LNCAP (cell line): ENCODE measurements at regions not wholly inside any gene's neighbourhood (a gene's known extent, or its start where the extent isn't known, plus 50 kb on each side); places are given as distances from the start of the nearest gene placed in this dataset.

Experiments used
- CTCF ChIP-seq: fragments of 450-650 bp; IDR thresholded peaks from 2 replicates; pipeline ENCODE4 v1.5.1; 2017; ENCODE audit warnings: mild to moderate bottlenecking

DNA sequence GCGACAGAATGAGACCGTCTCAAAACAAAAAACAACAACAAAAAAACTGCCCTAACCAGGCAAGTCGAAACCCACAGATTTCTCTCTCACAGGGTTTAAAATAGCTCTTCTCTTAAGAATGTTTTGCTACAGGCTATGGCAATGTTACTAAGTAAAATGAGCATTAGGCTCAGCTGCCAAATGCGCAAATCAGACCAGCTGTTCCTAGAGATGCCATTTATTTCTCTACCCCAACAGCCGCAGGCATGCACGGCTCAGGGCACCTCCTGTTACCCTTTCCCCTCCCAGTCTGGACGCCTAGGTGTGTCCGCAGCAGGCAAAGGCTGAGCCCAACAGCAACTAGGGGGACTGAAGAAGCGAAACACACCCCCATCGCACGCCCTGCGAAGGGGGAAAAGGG is 168.3 kb upstream of the MBL2 start:
- no peak for TF ChIP-seq CTCF

- no peak for TF ChIP-seq CTCF
Measured at GRCh38 chr10:52939894-52940293, 167.3 kb upstream of the MBL2 start.

DNA sequence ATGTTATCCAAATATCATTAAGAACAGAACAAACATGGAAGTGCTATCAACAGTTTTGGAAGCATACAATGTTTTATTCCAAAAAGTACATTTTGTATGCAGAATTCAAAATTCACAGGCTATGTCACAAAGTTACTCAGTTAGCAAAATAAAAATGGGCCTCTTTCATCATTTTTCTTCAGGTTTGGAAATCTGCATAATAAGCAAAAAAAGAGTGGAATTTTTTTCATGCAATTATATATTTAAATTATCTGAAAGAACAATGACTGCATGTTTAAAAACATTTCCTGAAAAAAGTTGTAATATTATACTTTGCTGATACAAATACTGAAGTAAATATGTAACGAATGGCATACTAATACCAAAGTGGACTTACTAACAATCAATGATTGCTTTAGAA is 161.2 kb upstream of the MBL2 start:
- no peak for TF ChIP-seq CTCF

- TF ChIP-seq CTCF = no peak
Measured at GRCh38 chr10:52927678-52928077, 155.1 kb upstream of the MBL2 start.

DNA sequence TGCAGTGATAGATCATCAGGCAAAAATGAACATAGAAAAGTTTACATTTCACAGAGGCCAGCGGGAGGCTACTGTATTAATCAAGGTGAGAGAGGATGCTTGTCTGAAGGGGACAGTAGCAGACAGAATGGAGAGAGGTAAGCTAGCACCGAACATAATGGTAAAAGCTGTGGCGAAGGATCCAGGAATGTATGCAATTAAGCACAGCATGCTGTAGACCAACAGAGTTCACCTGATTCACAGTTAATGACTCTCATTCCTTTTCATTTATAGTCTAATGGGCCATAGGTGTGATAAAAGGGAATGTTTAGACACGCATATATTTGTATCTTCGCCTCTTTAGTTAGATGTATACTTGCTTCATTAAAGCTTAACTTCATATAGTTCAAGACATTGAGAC is 150.9 kb upstream of the MBL2 start:
- TF ChIP-seq CTCF = no peak

- no peak for TF ChIP-seq CTCF
Measured at GRCh38 chr10:52918714-52919305, 146.2 kb upstream of the MBL2 start.

GRCh38 chr10:52915391-52915790 is 142.8 kb upstream of the MBL2 start:
- no peak for TF ChIP-seq CTCF

GRCh38 chr10:52911163-52911562 is 138.6 kb upstream of the MBL2 start:
- no peak for TF ChIP-seq CTCF
